ENCODE measurements at regions not wholly inside any gene's neighbourhood (a gene's known extent, or its start where the extent isn't known, plus 50 kb on each side); places are given as distances from the start of the nearest gene placed in this dataset.

DNA sequence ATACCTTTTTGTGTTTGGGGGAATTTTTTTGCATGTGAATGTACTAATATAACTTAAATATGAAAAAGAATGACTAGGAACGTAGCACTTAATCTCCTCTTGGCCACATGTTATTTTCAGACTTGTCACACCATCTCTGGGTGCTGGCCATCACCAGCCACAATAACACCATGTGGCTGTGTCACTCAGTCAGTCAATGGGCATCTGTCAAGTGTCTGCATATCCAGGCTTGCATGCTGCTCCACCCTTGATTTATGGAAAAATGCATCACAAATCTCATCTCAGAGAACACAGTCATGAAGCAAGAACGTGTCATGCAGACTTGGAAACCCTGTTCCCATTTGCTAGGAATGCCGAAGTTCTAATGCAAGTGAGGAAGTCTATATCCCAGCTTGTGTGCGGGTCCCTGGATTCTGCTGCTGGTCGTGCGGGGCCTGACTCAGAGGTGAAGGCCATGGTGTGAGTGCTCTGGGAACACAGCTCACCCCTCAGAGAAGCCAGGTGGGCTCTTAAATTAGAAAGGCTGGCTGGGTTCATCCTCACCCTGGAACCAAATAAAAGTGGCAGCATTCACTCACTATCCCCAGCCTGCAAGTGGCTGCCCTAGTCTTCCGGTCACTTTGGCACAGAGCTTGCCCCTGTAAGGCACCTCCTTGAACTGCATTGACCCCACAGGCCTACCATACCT, 53.6 kb upstream of the ARHGEF7 start:
- TF ChIP-seq SP1 (IDR thresholded peaks at IDR 0.05) (no peak), LEF1 (IDR thresholded peaks at IDR 0.05; ENCODE audit: borderline replicate concordance) (no peak), TARDBP (IDR thresholded peaks at IDR 0.05) (no peak), ZNF384 (IDR thresholded peaks at IDR 0.05) (no peak), FOXK2 (IDR thresholded peaks at IDR 0.05) (no peak), FOXM1 (IDR thresholded peaks at IDR 0.05; ENCODE audit: borderline replicate concordance) (no peak), SUZ12 (IDR thresholded peaks at IDR 0.05) (no peak), ELF4 (IDR thresholded peaks at IDR 0.05) (no peak), ARNT (IDR thresholded peaks at IDR 0.05) (no peak), HDGF (IDR thresholded peaks at IDR 0.05; ENCODE audit: borderline replicate concordance) (no peak), BHLHE40 (IDR thresholded peaks at IDR 0.05; ENCODE audit: borderline replicate concordance) (no peak), L3MBTL2 (conservative IDR thresholded peaks at IDR 0.05) (no peak), NFRKB (IDR thresholded peaks at IDR 0.05) (no peak)

Data from HEK293T (cell line).